GM12874 (cell line): ENCODE measurements at regions not wholly inside any gene's neighbourhood (a gene's known extent, or its start where the extent isn't known, plus 50 kb on each side); places are given as distances from the start of the nearest gene placed in this dataset.

ENCODE experiments used
- TF ChIP-seq, protein P1 (sequence below): IDR thresholded peaks from 2 replicates; pipeline ENCODE4 v1.5.1; 2011; ENCODE audit warnings: low read depth, mild to moderate bottlenecking, control low read depth, low read length, moderate library complexity; ENCODE audit not compliant: insufficient read depth

DNA sequence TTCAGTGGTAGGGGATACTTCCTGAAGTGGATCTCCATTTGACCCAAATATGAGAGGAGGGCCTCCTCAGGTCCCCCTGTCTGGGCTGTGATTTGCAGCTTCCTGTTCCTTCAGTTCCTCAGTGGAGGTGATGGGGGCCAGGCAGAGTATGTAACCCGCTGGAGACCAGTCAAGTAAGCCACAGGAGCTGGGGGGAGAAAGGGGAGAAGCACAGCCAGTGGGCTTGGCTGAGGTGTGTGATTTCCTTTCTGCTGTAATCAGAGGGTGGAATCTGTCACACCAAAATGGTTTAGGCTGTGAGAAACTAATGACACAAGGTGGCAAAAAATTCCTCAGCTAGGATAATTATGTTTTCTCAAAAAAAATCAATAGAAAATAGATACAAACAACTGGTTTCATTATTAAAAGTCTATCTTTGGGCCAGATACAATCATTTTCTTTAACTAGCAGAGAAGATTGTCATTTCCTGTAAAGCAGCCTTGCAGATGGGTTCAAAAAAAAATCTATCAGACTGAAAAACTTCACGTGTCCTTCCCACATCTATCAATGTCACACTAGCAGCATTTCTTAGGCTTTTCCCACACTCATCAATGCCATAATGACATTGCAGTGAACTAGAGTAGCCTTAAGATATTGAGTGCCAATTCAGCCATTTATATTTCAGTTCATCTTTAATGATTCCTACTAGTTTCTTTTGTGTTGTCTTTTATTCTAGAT, 1660.3 kb downstream of the EFNB2 start:
- TF ChIP-seq, protein P1, sequence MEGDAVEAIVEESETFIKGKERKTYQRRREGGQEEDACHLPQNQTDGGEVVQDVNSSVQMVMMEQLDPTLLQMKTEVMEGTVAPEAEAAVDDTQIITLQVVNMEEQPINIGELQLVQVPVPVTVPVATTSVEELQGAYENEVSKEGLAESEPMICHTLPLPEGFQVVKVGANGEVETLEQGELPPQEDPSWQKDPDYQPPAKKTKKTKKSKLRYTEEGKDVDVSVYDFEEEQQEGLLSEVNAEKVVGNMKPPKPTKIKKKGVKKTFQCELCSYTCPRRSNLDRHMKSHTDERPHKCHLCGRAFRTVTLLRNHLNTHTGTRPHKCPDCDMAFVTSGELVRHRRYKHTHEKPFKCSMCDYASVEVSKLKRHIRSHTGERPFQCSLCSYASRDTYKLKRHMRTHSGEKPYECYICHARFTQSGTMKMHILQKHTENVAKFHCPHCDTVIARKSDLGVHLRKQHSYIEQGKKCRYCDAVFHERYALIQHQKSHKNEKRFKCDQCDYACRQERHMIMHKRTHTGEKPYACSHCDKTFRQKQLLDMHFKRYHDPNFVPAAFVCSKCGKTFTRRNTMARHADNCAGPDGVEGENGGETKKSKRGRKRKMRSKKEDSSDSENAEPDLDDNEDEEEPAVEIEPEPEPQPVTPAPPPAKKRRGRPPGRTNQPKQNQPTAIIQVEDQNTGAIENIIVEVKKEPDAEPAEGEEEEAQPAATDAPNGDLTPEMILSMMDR: no peak

DNA sequence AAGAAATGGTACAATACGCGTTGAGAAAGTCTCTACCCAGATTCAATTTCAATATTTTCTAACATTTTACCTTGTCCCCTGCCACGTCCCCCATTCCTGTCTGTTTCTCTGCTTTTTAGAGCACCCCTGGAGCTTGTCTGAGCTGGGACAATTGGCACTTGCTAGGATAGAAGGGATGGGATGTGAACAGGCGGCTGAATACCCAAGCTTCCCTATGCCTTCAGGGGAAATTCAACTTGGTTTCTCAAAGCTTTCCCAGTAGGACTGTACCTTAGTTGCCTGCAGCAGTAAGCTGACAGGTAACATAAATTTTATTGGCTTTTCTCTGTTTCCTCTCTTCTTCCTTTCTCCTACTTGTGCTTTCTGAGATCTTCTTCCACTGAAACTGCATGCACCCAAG, 1663.3 kb downstream of the EFNB2 start:
- TF ChIP-seq, protein P1: no peak

DNA sequence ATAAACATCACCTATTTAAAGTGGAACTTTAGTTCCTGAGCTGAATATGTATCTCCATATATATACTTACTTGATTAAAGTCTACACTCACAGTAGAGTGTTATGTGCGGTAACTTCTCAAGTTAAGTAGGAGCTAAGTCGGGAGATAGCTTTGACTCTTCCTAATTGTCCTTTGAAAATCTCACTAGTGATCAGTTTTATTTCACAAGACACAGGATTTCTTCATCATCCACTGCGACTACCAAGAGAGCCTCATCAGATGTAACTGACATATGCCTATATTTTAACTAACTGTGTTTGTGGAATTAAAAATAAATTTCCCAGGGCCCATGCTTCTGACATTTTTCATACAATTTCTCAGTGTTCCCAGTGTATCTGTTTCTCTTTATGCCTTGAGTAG, 1664.0 kb downstream of the EFNB2 start:
- TF ChIP-seq, protein P1: no peak

DNA sequence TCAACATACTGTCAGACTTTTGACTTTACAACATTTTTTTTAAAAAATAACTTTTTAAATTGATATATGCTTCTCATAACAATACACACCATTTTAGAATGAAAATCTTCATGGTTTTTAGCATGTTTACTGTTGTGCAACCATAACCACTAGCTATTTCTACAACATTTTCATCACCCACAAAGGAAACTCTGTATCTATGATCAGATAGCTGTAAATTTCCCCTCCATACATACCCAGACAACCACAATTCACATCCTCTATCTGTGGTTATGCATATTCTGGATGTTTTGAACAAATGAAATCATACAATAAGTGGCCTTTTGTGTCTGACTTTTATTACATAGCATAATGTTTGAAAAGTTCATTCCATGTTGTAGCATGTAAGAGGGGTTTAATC, 1666.0 kb downstream of the EFNB2 start:
- TF ChIP-seq, protein P1: no peak

DNA sequence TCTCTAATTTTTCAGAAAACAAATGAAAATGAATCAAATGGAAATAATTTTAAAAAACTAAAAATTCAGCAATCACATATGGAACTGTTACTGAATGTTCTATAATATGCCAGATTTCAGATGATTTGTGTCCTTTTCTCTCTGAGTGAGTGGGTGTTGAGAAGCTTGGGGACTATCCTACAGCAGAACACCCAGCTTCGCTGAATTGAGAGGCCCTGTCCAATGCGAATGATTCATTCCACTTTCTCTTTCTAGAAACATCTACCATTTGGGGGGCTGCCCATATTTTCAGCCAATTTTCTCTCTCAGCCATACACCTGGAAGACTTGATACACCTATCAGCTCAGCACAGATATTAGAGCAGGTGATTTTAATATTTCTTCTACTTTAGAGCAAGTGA, 1666.7 kb downstream of the EFNB2 start:
- TF ChIP-seq, protein P1: no peak

DNA sequence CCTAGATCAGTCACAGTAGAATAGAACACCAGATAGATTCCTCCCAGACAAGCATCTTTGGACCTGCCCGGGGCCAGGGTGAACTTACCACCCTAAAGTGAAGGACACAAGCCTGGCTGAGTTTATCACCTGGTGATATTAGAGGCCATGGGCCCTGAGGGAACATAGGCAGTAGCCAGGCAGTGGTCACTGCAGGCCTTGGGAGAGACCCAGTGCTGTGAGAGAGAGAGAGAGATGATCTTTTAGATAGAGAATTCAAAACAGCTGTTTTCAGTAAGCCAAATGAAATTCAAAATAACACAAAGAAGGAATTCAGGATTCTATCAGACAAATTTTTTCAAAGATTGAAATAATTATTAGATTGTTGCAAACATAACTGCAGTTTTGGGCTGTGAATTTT, 1679.9 kb downstream of the EFNB2 start:
- TF ChIP-seq, protein P1: no peak

DNA sequence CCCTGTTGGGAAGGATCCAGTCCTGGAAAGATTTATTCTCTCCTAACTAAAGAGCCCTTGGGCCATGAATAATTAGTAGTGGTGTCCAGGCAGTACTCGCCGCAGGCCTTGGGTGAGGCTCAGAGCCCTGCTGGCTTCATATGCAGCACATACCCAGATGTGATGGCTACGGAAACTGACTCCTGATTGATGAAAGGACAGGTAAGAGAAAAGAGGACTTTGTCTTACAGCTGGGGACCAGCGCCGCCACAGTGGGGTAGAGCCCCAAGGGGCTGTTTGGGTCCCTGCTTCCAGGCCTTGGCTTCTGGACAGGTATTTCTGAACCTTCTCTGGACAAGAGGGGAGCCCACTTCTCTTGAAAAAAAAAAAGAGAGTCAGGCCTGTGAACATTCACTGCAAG, 1680.8 kb downstream of the EFNB2 start:
- TF ChIP-seq, protein P1: no peak
